HFFc6 (cell line): ENCODE measurements at regions not wholly inside any gene's neighbourhood (a gene's known extent, or its start where the extent isn't known, plus 50 kb on each side); places are given as distances from the start of the nearest gene placed in this dataset.

Experiments
- DNase-seq: peaks from one replicate; pipeline ENCODE4 v3.0.0-alpha.2; 2018
- H3K27ac Mint-ChIP-seq: 2 replicates; pipeline ENCODE4 v1.8.0; 2020; ENCODE audit warnings: mild to moderate bottlenecking, mixed read lengths
- H3K27me3 Mint-ChIP-seq: 2 replicates; pipeline ENCODE4 v1.8.0; 2021; ENCODE audit warnings: mild to moderate bottlenecking, moderate library complexity, mixed read lengths; ENCODE audit not compliant: insufficient read depth
- H3K36me3 Mint-ChIP-seq: 2 replicates; pipeline ENCODE4 v1.8.0; 2021; ENCODE audit warnings: low read depth, mixed read lengths
- H3K4me1 Mint-ChIP-seq: 2 replicates; pipeline ENCODE4 v1.8.0; 2020; ENCODE audit warnings: low read depth, mixed read lengths
- H3K4me3 Mint-ChIP-seq: 2 replicates; pipeline ENCODE4 v1.8.0; 2020; ENCODE audit warnings: mild to moderate bottlenecking, moderate library complexity, mixed read lengths
- H3K9me3 Mint-ChIP-seq: 2 replicates; pipeline ENCODE4 v1.8.0; 2020; ENCODE audit warnings: mild to moderate bottlenecking, mixed read lengths
- TF ChIP-seq, protein P1 (sequence below): fragments of 200-600 bp; sonication (generic); IDR thresholded peaks from 2 replicates; pipeline ENCODE4 v1.5.0; 2021; ENCODE audit warnings: antibody characterized with exemption, mild to moderate bottlenecking

DNA sequence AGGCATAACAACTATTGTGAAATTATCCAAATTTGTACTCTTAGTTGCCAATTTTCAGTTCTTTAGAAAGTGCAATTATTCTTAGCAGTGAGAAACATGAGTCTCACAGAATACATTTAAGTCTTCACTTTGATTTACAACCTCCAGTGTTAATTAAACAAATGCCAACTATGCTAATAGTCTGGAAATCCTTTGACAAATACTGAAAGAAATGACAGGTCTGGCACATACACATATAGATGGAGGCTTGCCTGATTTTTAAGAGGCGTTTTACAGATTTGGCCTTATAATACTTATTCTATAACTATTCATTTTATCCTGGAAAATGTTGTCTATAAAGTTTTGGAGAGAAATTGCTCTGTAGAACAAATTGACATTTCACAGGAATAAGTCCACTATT, 320.1 kb downstream of the TRIML1 start:
- H3K4me3 Mint-ChIP-seq = no peak overlapping the region

DNA sequence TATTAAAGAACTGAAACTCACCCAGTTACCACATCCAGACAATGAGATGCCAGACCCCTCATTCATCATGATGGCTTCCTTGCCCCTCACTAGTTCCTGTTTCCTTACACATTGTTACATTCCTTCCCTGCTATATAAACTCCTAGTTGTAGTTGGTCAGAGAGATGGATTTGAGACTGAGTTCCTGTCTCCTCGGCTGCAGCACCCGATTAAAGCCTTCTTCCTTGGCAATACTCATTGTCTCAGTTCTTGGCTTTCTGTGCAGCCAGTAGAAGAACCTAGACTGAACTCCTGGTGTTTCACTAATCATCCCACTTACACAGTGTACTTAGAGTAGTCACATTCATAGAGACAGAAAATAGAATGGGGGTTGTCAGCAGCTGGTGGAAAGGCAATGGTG, 324.7 kb downstream of the TRIML1 start:
- no peak overlapping the region for H3K27ac Mint-ChIP-seq

More for the DNA sequence above, 320.1 kb downstream of the TRIML1 start:
- Mint-ChIP-seq H3K4me1 (no peaks in the 10 kb centered on the region), H3K9me3 (peaks cover 28% of the 10 kb centered on the region), H3K36me3 (peaks cover 12% of the 10 kb centered on the region), H3K27ac (no peak overlapping the region), H3K27me3 (no peaks in the 10 kb centered on the region)
- TF ChIP-seq, protein P1, sequence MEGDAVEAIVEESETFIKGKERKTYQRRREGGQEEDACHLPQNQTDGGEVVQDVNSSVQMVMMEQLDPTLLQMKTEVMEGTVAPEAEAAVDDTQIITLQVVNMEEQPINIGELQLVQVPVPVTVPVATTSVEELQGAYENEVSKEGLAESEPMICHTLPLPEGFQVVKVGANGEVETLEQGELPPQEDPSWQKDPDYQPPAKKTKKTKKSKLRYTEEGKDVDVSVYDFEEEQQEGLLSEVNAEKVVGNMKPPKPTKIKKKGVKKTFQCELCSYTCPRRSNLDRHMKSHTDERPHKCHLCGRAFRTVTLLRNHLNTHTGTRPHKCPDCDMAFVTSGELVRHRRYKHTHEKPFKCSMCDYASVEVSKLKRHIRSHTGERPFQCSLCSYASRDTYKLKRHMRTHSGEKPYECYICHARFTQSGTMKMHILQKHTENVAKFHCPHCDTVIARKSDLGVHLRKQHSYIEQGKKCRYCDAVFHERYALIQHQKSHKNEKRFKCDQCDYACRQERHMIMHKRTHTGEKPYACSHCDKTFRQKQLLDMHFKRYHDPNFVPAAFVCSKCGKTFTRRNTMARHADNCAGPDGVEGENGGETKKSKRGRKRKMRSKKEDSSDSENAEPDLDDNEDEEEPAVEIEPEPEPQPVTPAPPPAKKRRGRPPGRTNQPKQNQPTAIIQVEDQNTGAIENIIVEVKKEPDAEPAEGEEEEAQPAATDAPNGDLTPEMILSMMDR = no peak
- no peak for DNase-seq

GRCh38 chr4:188466001-188466400, 326.8 kb downstream of the TRIML1 start:
- DNase-seq = no peak
- no peaks in the 10 kb centered on the region for H3K4me1 Mint-ChIP-seq
- H3K9me3 Mint-ChIP-seq = peaks cover 11% of the 10 kb centered on the region
- no peak overlapping the region for H3K4me3 Mint-ChIP-seq
- H3K36me3 Mint-ChIP-seq = peaks cover 6% of the 10 kb centered on the region; the same call in 1 of the 2 replicates
- TF ChIP-seq, protein P1 = no peak
- no peak overlapping the region for H3K27ac Mint-ChIP-seq
- H3K27me3 Mint-ChIP-seq = no peaks in the 10 kb centered on the region

More for the DNA sequence above, 324.7 kb downstream of the TRIML1 start:
- TF ChIP-seq, protein P1 = no peak
- Mint-ChIP-seq H3K4me1 (no peaks in the 10 kb centered on the region), H3K36me3 (peaks cover 6% of the 10 kb centered on the region; the same call in 1 of the 2 replicates), H3K9me3 (peaks cover 11% of the 10 kb centered on the region), H3K4me3 (no peak overlapping the region), H3K27me3 (no peaks in the 10 kb centered on the region)
- DNase-seq = no peak

GRCh38 chr4:188484256-188484655, 345.0 kb downstream of the TRIML1 start:
- Mint-ChIP-seq H3K27me3 (peaks cover 1% of the 10 kb centered on the region; the same call in 1 of the 2 replicates), H3K4me3 (no peak overlapping the region), H3K27ac (no peak overlapping the region), H3K36me3 (no peaks in the 10 kb centered on the region), H3K4me1 (no peaks in the 10 kb centered on the region; the same call in 1 of the 2 replicates), H3K9me3 (peaks cover 7% of the 10 kb centered on the region; the same call in 1 of the 2 replicates)
- DNase-seq = no peak
- TF ChIP-seq, protein P1 = no peak

DNA sequence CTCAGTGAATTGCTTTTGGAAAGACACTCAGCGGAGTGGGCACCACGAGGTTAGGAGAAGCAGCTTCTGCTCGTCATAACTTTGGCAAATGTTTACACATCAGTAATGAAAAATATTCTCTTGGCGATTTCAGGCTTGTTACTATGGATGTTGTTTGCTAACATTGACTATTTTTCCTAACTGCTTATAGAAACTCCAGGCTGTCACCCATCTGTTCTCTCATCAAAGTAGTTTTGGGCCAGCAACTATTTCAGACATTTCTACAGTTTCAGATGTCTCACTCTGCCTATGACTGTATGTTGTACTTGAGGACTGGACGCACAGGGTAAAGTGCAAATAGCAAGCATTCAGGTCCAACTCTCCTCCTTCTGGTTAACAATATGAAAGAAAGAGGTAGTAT, 346.7 kb downstream of the TRIML1 start:
- peaks cover 20% of the 10 kb centered on the region for H3K9me3 Mint-ChIP-seq
- DNase-seq = no peak
- no peaks in the 10 kb centered on the region; the same call in 1 of the 2 replicates for H3K36me3 Mint-ChIP-seq
- TF ChIP-seq, protein P1 = no peak
- H3K4me3 Mint-ChIP-seq = no peak overlapping the region
- no peaks in the 10 kb centered on the region for H3K4me1 Mint-ChIP-seq
- peaks cover 1% of the 10 kb centered on the region; the same call in 1 of the 2 replicates for H3K27me3 Mint-ChIP-seq
- no peak overlapping the region for H3K27ac Mint-ChIP-seq

DNA sequence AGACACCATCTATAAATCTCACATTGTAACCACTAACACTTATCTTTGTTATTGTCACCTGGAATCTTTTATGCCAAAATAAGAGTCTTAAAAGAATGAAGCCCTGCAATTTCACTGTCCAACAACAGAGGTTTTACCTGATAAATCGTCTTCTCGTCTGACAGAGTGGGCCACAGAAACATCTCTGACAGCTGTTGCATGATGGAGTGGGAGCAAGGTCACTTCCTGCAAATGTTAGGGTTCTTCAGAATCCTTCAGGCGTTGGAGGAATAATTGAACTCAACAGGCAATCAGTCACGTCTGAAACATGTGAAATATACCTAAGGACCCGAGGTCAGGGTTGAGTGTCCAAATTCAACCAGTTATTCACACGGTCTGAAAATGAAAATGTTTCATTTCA, 353.6 kb downstream of the TRIML1 start:
- H3K27me3 Mint-ChIP-seq = peaks cover 4% of the 10 kb centered on the region; the same call in 1 of the 2 replicates
- peaks cover 40% of the 10 kb centered on the region for H3K9me3 Mint-ChIP-seq
- TF ChIP-seq, protein P1 = no peak
- no peaks in the 10 kb centered on the region for H3K4me1 Mint-ChIP-seq
- no peaks in the 10 kb centered on the region; the same call in 1 of the 2 replicates for H3K36me3 Mint-ChIP-seq
- no peak for DNase-seq
- H3K27ac Mint-ChIP-seq = no peak overlapping the region
- no peak overlapping the region for H3K4me3 Mint-ChIP-seq
